ENCODE measurements at regions not wholly inside any gene's neighbourhood (a gene's known extent, or its start where the extent isn't known, plus 50 kb on each side); places are given as distances from the start of the nearest gene placed in this dataset.

DNA sequence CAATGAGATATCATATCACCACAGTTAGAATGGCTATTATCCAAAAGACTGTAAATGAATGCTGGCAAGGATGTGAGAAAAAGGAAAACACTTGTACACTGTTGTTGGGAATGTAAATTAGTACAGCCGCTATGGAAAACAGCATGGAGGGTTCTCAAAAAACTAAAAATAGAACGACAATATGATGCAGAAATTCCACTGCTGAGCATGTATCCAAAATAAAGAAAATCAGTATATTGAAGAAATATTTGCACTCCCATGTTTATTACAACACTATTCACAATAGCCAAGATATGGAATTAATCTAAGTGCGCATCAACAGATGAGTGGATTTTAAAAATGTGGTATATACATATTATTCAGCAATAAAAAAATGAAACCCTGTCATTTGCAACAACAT is 898.9 kb upstream of the MAN1A1 start:
- WGBS, 2 experiments (ENCODE audit: low coverage in 1 of 2, low lambda C conversion rate in 2 of 2, missing lambda C conversion rate in 2 of 2), result 16 to 24% methylated on average over 3 of the region's 3 CpGs
- Histone ChIP-seq H3K36me3 (ENCODE audit: low read depth) (no peaks in the 10 kb centered on the region), H3K27ac (no peak overlapping the region), H3K79me2 (ENCODE audit: insufficient read depth) (no peaks in the 10 kb centered on the region), H2AFZ (no peak overlapping the region), H3K9me2 (ENCODE audit: insufficient read depth) (no peaks in the 10 kb centered on the region; the same call in 1 of the 2 replicates), H3K4me2 (ENCODE audit: unreplicated experiment) (no peak overlapping the region), H3K9ac (no peak overlapping the region), H3K4me3 (no peak overlapping the region), H3K9me3 (ENCODE audit: low read depth) (no peaks in the 10 kb centered on the region), H4K20me1 (ENCODE audit: insufficient read depth) (no peaks in the 10 kb centered on the region), H3K4me1 (ENCODE audit: insufficient read depth) (no peaks in the 10 kb centered on the region), H3K27me3 (replicated peaks; ENCODE audit: insufficient read depth) (no peaks in the 10 kb centered on the region), H3F3A (ENCODE audit: insufficient read depth) (no peaks in the 10 kb centered on the region)
- in situ Hi-C loops (cut with MboI), result no loop called here
- no peak for DNase-seq
- no peak for TF ChIP-seq EZH2phosphoT487 (IDR thresholded peaks at IDR 0.05; ENCODE audit: insufficient read depth, low read depth)
- no peak for TF ChIP-seq EZH2 (IDR thresholded peaks at IDR 0.05; ENCODE audit: insufficient read depth, poor library complexity, severe bottlenecking)

DNA sequence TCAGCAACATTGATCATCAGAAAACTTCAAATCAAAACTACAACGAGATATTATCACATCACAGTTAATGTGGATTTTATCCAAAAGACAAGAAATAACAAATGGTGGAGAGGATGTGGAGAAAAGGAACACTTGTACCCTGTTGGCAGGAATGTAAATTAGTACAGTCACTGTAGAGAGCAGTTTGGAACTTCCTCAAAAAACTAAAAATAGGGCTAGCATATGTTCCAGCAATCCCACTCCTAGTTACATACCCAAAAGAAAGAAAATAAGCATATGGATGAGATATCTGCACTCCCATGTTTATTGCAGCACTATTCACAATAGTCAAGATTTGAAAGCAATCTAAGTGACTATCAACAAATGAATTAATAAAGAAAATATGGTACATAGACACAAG is 887.7 kb upstream of the MAN1A1 start:
- no peak overlapping the region for H3K4me3 ChIP-seq

DNA sequence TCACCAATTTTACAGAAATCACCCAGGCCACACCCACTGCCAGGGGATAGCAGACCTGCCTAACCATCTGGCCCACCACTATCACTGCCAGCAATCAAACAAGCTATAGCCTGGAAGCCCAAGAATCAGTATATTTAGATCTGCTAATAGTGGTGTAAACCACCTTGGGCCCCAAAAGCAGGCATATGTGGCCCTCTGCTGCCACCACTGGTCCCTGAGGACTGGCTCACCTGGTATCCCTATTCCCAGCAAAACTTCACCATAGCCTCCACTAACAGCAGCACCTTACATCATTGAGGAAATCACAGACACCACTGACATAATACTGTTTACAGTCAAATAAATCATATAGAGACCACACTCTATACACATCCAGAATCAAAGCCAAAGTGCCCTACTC is 880.4 kb upstream of the MAN1A1 start:
- no peaks in the 10 kb centered on the region for H3K27me3 ChIP-seq (replicated peaks; ENCODE audit: insufficient read depth)
- DNase-seq, result no peak
- H4K20me1 ChIP-seq (ENCODE audit: insufficient read depth), result no peaks in the 10 kb centered on the region
- H3K9ac ChIP-seq, result no peak overlapping the region
- no peaks in the 10 kb centered on the region for H3K9me3 ChIP-seq (ENCODE audit: low read depth)
- no peak overlapping the region for H3K4me2 ChIP-seq (ENCODE audit: unreplicated experiment)
- H3K79me2 ChIP-seq (ENCODE audit: insufficient read depth), result no peaks in the 10 kb centered on the region
- H2AFZ ChIP-seq, result no peak overlapping the region
- in situ Hi-C loops (cut with MboI), result no loop called here
- TF ChIP-seq EZH2 (IDR thresholded peaks at IDR 0.05; ENCODE audit: insufficient read depth, poor library complexity, severe bottlenecking), result no peak
- no peak for TF ChIP-seq EZH2phosphoT487 (IDR thresholded peaks at IDR 0.05; ENCODE audit: insufficient read depth, low read depth)
- no peaks in the 10 kb centered on the region for H3K36me3 ChIP-seq (ENCODE audit: low read depth)
- no peaks in the 10 kb centered on the region for H3F3A ChIP-seq (ENCODE audit: insufficient read depth)
- H3K27ac ChIP-seq, result no peak overlapping the region
- H3K4me3 ChIP-seq, result no peak overlapping the region
- H3K9me2 ChIP-seq (ENCODE audit: insufficient read depth), result no peaks in the 10 kb centered on the region
- H3K4me1 ChIP-seq (ENCODE audit: insufficient read depth), result no peaks in the 10 kb centered on the region

More for the DNA sequence above, 887.7 kb upstream of the MAN1A1 start:
- Histone ChIP-seq H3K27ac (no peak overlapping the region), H3K9ac (no peak overlapping the region), H3F3A (ENCODE audit: insufficient read depth) (no peaks in the 10 kb centered on the region), H3K4me1 (ENCODE audit: insufficient read depth) (no peaks in the 10 kb centered on the region), H4K20me1 (ENCODE audit: insufficient read depth) (no peaks in the 10 kb centered on the region), H3K9me3 (ENCODE audit: low read depth) (no peaks in the 10 kb centered on the region), H3K27me3 (replicated peaks; ENCODE audit: insufficient read depth) (no peaks in the 10 kb centered on the region), H3K79me2 (ENCODE audit: insufficient read depth) (no peaks in the 10 kb centered on the region), H3K9me2 (ENCODE audit: insufficient read depth) (no peaks in the 10 kb centered on the region), H2AFZ (no peak overlapping the region), H3K4me2 (ENCODE audit: unreplicated experiment) (no peak overlapping the region), H3K36me3 (ENCODE audit: low read depth) (no peaks in the 10 kb centered on the region)
- in situ Hi-C loops (cut with MboI), result no loop called here
- TF ChIP-seq EZH2 (IDR thresholded peaks at IDR 0.05; ENCODE audit: insufficient read depth, poor library complexity, severe bottlenecking) (no peak), EZH2phosphoT487 (IDR thresholded peaks at IDR 0.05; ENCODE audit: insufficient read depth, low read depth) (no peak)
- 34 to 50% methylated on average over 1 of the region's 1 CpG for WGBS, 2 experiments (ENCODE audit: low coverage in 1 of 2, low lambda C conversion rate in 2 of 2, missing lambda C conversion rate in 2 of 2)
- DNase-seq, result no peak

DNA sequence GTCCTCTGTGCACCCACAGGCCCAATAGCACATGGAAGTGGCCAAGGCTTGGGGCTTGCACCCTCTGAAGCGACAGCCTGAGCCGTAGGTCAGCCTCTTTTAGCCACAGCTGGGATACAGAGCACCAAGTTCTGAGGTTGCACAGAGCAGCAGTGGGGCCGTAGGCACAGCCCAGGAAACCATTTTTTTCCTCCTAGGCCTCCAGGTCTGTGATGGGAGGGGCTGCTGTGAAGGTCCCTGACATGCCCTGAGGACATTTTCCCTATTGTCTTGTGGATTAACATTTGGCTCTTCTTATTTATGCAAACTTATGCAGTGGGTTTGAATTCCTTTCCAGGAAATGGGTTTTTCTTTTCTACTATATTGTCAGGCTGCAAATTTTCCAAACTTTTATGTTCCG is 878.7 kb upstream of the MAN1A1 start:
- no peak for TF ChIP-seq EZH2phosphoT487 (IDR thresholded peaks at IDR 0.05; ENCODE audit: insufficient read depth, low read depth)
- TF ChIP-seq EZH2 (IDR thresholded peaks at IDR 0.05; ENCODE audit: insufficient read depth, poor library complexity, severe bottlenecking), result no peak
- no peaks in the 10 kb centered on the region for H3K79me2 ChIP-seq (ENCODE audit: insufficient read depth)
- no peak overlapping the region for H3K27ac ChIP-seq
- H3K4me2 ChIP-seq (ENCODE audit: unreplicated experiment), result no peak overlapping the region
- H3F3A ChIP-seq (ENCODE audit: insufficient read depth), result no peaks in the 10 kb centered on the region
- no peaks in the 10 kb centered on the region for H3K27me3 ChIP-seq (replicated peaks; ENCODE audit: insufficient read depth)
- no peaks in the 10 kb centered on the region for H3K36me3 ChIP-seq (ENCODE audit: low read depth)
- DNase-seq, result no peak
- no peaks in the 10 kb centered on the region for H3K9me3 ChIP-seq (ENCODE audit: low read depth)
- H2AFZ ChIP-seq, result no peak overlapping the region
- H3K4me1 ChIP-seq (ENCODE audit: insufficient read depth), result no peaks in the 10 kb centered on the region
- no peak overlapping the region for H3K4me3 ChIP-seq
- no peaks in the 10 kb centered on the region for H3K9me2 ChIP-seq (ENCODE audit: insufficient read depth)
- no peaks in the 10 kb centered on the region for H4K20me1 ChIP-seq (ENCODE audit: insufficient read depth)
- WGBS, 2 experiments (ENCODE audit: low coverage in 1 of 2, low lambda C conversion rate in 2 of 2, missing lambda C conversion rate in 2 of 2), result 26 to 32% methylated on average over 4 of the region's 4 CpGs
- no peak overlapping the region for H3K9ac ChIP-seq
- in situ Hi-C loops (cut with MboI), result no loop called here

DNA sequence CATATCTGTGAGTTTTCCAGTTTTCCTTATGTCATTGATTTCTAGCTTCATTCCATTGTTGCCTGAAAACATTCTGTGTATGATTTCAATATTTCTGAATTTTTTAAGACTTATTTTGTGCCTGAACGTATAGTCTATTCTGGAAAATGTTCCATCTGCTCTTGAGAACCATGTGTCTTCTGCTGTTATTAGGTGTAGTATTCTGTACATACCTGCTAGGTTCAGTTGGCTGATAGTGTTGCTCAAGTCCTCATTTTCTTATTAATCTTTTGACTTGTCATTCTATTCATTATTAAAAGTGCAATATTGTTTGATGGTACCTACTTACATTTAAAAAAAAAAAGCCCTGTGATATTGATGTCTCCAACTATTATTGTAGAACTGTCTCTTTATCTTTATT is 869.8 kb upstream of the MAN1A1 start:
- no peaks in the 10 kb centered on the region for H3K4me1 ChIP-seq (ENCODE audit: insufficient read depth)
- no peaks in the 10 kb centered on the region for H3F3A ChIP-seq (ENCODE audit: insufficient read depth)
- TF ChIP-seq EZH2 (IDR thresholded peaks at IDR 0.05; ENCODE audit: insufficient read depth, poor library complexity, severe bottlenecking), result no peak
- no peak for TF ChIP-seq EZH2phosphoT487 (IDR thresholded peaks at IDR 0.05; ENCODE audit: insufficient read depth, low read depth)
- H3K9me2 ChIP-seq (ENCODE audit: insufficient read depth), result no peaks in the 10 kb centered on the region
- H3K4me3 ChIP-seq, result no peak overlapping the region
- H3K27ac ChIP-seq, result no peak overlapping the region
- no peaks in the 10 kb centered on the region for H3K27me3 ChIP-seq (replicated peaks; ENCODE audit: insufficient read depth)
- H3K9me3 ChIP-seq (ENCODE audit: low read depth), result no peaks in the 10 kb centered on the region
- no peak overlapping the region for H2AFZ ChIP-seq
- no peak overlapping the region for H3K9ac ChIP-seq
- no peaks in the 10 kb centered on the region for H3K79me2 ChIP-seq (ENCODE audit: insufficient read depth)
- H4K20me1 ChIP-seq (ENCODE audit: insufficient read depth), result no peaks in the 10 kb centered on the region
- no peaks in the 10 kb centered on the region for H3K36me3 ChIP-seq (ENCODE audit: low read depth)
- no peak for DNase-seq
- in situ Hi-C loops (cut with MboI), result no loop called here
- H3K4me2 ChIP-seq (ENCODE audit: unreplicated experiment), result no peak overlapping the region
- 23 to 24% methylated on average over 1 of the region's 1 CpG for WGBS, 2 experiments (ENCODE audit: low coverage in 1 of 2, low lambda C conversion rate in 2 of 2, missing lambda C conversion rate in 2 of 2)
